Choroid plexus epithelial cell (primary cell): ENCODE measurements at regions not wholly inside any gene's neighbourhood (a gene's known extent, or its start where the extent isn't known, plus 50 kb on each side); places are given as distances from the start of the nearest gene placed in this dataset.

Source experiments
- DNase-seq: peaks from one replicate; pipeline ENCODE4 v3.0.0-alpha.2; 2010; ENCODE audit warnings: low read depth
- H3K4me3 ChIP-seq: 2 replicates; pipeline ENCODE4 v1.5.1; 2011; ENCODE audit warnings: low read depth, mild to moderate bottlenecking, control low read depth, low read length, moderate library complexity
- TF ChIP-seq, protein P1 (sequence below): conservative IDR thresholded peaks from 2 replicates; pipeline ENCODE4 v1.5.1; 2011; ENCODE audit warnings: low read depth, mild to moderate bottlenecking, control low read depth, inconsistent platforms, low read length, moderate library complexity

DNA sequence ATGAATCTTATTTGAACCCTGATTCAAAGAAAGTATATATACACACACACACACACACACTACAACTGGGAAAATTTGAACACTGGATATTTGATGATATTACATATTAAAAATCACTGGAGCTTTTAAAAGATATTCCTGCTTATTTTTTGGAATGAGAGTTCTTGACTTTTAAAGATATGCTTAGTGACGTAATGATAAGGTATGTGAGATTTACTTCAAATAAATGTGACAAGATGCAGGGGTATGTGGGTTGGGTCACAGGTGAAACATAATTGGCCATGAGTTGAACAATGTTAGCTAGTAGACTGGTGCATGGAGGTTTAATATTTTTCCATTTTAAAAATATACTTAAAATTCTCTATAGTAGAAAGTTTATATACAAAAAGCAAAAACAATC, 258.6 kb downstream of the CBLN4 start:
- no peak overlapping the region for H3K4me3 ChIP-seq
- TF ChIP-seq, protein P1, sequence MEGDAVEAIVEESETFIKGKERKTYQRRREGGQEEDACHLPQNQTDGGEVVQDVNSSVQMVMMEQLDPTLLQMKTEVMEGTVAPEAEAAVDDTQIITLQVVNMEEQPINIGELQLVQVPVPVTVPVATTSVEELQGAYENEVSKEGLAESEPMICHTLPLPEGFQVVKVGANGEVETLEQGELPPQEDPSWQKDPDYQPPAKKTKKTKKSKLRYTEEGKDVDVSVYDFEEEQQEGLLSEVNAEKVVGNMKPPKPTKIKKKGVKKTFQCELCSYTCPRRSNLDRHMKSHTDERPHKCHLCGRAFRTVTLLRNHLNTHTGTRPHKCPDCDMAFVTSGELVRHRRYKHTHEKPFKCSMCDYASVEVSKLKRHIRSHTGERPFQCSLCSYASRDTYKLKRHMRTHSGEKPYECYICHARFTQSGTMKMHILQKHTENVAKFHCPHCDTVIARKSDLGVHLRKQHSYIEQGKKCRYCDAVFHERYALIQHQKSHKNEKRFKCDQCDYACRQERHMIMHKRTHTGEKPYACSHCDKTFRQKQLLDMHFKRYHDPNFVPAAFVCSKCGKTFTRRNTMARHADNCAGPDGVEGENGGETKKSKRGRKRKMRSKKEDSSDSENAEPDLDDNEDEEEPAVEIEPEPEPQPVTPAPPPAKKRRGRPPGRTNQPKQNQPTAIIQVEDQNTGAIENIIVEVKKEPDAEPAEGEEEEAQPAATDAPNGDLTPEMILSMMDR: no peak
- no peak for DNase-seq

DNA sequence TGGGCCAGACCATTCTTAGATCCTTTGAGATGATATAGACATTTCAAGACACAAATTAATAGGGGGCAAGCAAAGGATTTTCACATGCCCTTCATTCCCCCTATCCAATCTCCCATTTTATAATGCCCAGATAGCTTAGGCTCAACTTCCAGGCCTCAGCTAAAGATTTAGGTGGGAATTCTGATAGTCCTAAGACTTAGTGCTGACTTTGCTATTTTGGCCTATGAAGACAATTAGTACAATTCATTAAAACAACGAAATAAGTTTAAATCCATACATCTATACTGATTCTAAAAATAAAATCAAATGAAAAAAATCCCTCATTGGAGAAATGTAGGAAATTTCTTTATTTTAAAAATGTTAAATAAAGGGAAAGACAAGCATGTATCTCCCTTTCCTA, 259.5 kb downstream of the CBLN4 start:
- no peak for DNase-seq
- TF ChIP-seq, protein P1: no peak
- H3K4me3 ChIP-seq: no peak overlapping the region

DNA sequence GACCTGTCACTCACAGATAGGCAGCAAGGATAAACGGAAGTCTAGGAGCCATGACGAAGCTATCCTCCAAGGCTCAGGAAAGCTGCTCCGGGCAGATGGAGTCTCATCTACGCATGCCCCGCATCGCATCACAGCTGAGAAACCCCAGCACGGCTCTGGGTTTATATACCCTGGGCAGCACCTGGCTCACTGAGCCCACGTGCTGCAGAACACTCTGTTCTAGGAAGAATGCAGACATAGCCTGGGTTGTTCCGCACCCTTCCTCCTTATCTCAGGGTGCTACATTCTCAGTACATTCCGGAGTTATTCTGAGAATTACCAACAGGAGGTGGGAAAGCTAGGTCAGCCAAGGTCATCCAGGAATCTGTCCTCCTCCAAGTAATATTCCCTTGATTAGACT, 260.4 kb downstream of the CBLN4 start:
- no peak overlapping the region for H3K4me3 ChIP-seq
- TF ChIP-seq, protein P1: no peak
- DNase-seq: no peak

DNA sequence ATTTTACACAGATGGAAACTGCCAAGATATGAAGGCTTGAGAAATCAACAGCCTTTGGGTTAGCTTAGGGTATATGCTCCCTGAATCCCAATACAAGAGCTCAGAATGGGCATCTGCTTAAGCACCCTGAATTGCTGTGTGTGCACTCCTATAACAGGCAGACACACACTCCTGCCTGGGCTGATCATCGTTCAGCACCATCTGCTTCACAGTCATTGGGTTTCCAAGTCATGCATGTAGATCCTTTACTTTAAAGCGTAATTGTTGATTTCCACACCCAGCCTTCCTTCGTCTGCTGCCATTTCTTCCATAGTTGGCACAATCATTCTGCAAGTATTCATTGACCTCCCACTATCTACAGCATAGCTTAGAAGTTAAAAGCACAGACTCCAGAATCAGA, 263.5 kb downstream of the CBLN4 start:
- TF ChIP-seq, protein P1: no peak
- H3K4me3 ChIP-seq: no peak overlapping the region
- no peak for DNase-seq

DNA sequence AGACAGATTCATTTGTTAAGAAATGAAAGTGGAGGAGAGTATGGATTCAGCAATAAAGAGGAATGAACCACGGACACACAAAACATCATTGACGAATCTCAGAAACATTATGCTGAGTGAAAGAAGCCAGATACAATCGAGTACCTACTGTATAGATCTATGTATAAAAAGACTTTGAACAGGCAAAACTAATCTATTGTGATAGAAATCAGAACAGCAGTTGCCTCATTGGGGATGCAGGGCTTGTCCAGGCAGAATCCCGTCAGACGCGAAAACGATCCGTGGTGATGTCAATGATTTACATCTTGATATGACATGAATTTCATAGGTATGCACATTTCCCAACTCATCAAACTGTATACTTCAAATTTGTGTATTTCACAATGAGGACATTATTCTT, 265.2 kb downstream of the CBLN4 start:
- no peak for DNase-seq
- TF ChIP-seq, protein P1: no peak
- no peak overlapping the region for H3K4me3 ChIP-seq

DNA sequence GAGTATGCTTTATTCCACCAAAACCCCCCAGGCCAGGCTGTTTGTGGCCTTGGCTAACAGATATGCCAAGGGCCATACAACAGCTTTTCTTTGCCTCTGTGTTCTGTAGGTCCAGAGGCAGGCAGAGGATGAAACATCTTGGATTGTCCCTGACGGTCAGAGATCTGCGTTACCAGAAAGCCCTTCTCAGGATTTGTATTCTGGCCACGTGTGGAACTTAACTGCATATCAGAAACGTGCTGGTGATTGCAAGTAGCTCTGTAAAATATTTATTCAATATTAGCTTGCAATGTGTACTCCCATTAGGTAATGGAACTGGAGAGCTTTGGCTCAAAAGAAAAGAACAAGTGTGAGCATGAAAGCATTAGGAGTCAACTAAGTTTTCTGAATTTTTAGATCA, 275.0 kb downstream of the CBLN4 start:
- DNase-seq: no peak
- TF ChIP-seq, protein P1: no peak
- no peak overlapping the region for H3K4me3 ChIP-seq

DNA sequence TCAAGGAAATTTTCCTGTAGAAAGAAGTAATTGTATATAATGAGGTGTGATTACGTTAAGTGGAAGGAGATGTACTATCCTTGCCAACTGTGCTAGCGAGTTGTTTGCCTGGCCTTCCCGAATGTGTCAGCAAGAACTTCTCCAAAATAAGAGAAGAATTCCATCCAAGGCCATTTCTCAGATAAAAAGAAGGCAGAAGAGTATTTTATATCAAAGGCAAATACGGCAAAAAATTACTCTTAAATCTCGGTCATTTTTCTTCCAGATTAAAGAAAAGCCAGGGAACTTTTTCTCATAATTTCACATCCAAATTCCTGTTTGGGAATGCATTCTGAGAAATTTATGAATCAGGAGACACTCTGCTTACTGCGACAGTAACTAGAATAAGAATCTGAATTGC, 290.6 kb downstream of the CBLN4 start:
- TF ChIP-seq, protein P1: no peak
- no peak overlapping the region for H3K4me3 ChIP-seq
- DNase-seq: no peak
